A673 (cell line): ENCODE measurements at regions not wholly inside any gene's neighbourhood (a gene's known extent, or its start where the extent isn't known, plus 50 kb on each side); places are given as distances from the start of the nearest gene placed in this dataset.

ENCODE experiments used
- EZH2 ChIP-seq: fragments of 200-600 bp; sonication (generic); IDR thresholded peaks from 2 replicates; pipeline ENCODE4 v1.6.1; 2017; ENCODE audit warnings: borderline replicate concordance, low read depth, mild to moderate bottlenecking, mixed read lengths, antibody characterized with exemption, low read length; ENCODE audit not compliant: poor library complexity, severe bottlenecking
- TF ChIP-seq, protein P1 (sequence below): fragments of 300-800, 200-600 bp; sonication (generic); conservative IDR thresholded peaks from 2 replicates; pipeline ENCODE4 v1.5.1; 2017; ENCODE audit warnings: low read depth, mild to moderate bottlenecking, antibody characterized with exemption, low read length, moderate library complexity, mixed read lengths

DNA sequence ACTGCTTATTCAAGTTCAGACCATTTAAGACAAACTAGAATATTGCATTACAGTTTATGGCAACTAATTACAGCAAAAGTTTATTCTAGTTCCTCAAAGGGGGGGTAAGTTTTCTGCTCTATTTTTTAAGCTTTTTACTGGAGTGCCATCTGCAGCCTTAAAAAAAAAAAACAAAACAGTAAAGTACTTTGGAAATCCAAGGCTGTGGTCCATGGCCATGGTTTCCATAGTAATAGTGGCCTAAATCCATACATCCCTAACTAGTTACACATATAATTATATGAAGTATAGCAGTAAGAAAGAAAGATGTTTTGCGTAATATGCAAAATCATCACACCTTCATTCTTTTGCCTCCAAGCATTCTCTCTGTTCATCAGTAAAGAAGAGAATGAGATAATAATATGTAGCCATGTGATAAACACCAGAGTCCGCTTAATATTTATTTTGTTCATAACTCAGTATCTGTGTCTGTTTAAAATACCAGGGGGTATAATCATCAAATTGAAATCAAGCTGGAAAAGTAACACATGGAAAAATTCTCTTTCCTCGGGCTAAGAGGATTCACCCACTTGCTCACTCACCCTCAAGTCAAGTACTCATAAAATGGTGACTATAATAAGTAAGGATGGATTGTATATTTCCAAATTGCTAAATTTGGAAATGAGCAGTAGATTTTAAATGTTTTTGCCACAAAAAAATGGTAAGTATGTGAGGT, 301.1 kb upstream of the RND3 start:
- TF ChIP-seq, protein P1, sequence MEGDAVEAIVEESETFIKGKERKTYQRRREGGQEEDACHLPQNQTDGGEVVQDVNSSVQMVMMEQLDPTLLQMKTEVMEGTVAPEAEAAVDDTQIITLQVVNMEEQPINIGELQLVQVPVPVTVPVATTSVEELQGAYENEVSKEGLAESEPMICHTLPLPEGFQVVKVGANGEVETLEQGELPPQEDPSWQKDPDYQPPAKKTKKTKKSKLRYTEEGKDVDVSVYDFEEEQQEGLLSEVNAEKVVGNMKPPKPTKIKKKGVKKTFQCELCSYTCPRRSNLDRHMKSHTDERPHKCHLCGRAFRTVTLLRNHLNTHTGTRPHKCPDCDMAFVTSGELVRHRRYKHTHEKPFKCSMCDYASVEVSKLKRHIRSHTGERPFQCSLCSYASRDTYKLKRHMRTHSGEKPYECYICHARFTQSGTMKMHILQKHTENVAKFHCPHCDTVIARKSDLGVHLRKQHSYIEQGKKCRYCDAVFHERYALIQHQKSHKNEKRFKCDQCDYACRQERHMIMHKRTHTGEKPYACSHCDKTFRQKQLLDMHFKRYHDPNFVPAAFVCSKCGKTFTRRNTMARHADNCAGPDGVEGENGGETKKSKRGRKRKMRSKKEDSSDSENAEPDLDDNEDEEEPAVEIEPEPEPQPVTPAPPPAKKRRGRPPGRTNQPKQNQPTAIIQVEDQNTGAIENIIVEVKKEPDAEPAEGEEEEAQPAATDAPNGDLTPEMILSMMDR, result no peak
- TF ChIP-seq EZH2, result no peak
